GM19452 (cell line): ENCODE measurements at regions not wholly inside any gene's neighbourhood (a gene's known extent, or its start where the extent isn't known, plus 50 kb on each side); places are given as distances from the start of the nearest gene placed in this dataset.
"Not testable (repeated sequence)": the region's sequence is repeated elsewhere in the genome, so short reads cannot be mapped to it uniquely, and the experiment has no call there.

Experiments used
- ATAC-seq: cut with Tn5 transposase; IDR thresholded peaks from one replicate; pipeline ENCODE4 v1.9.1; 2021; ENCODE audit not compliant: unreplicated experiment

DNA sequence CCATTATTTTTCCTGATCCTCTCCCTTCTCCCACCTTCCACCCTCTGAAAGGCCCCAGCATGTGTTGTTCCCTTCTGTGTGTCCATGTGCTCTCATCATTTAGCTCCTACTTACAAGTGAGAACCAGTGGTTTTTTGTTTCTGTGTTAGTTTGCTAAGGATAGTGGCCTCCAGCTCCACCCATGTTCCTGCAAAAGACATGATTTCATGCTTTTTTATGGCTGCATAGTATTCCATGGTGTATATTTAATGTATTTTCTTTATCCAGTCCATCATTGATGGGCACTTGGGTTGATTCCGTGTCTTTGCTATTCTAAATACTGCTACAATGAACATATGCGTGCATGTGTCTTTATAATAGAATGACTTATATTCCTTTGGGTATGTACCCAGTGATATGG, 89.4 kb upstream of the C1orf174 start:
- no peak for ATAC-seq

DNA sequence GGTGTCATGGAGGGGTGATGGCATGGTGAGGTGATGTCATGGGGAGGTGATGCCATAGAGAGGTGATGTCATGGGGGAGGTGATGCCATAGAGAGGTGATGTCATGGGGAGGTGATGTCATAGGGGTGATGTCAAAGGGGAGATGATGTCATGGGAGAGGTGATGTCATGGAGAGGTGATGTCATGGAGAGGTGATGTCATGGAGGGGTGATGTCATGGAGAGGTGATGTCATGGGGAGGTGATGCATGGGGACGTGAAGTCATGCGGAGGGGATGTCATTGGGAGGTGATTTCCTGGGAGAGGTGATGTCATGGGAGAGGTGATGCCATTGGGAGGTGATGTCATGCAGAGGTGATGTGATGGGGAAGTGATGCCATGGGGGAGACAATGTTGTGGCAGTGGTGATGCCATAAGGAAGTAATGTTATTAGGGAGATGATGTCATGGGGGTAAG, 92.1 kb upstream of the C1orf174 start:
- ATAC-seq = no peak

DNA sequence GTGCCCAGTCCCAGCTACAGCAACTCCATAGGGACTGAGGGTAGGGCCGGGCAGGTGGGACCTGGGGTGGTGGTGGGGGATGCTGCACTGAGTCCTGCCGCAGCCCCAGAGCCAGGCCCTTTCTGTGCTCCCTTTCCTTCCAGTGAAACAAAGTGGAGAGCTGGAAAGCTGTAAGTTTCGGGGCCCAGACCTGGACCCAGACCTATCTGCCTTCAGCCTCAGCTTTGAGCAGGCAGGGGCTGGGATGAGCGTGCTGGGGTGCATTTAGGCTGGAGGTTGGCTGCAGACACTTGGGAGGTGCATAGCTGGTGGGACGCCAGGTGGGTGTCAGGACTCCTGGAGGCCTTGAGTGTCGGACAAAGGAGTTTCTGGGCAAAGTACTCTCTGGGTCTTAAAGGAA, 92.7 kb upstream of the C1orf174 start:
- no peak for ATAC-seq

DNA sequence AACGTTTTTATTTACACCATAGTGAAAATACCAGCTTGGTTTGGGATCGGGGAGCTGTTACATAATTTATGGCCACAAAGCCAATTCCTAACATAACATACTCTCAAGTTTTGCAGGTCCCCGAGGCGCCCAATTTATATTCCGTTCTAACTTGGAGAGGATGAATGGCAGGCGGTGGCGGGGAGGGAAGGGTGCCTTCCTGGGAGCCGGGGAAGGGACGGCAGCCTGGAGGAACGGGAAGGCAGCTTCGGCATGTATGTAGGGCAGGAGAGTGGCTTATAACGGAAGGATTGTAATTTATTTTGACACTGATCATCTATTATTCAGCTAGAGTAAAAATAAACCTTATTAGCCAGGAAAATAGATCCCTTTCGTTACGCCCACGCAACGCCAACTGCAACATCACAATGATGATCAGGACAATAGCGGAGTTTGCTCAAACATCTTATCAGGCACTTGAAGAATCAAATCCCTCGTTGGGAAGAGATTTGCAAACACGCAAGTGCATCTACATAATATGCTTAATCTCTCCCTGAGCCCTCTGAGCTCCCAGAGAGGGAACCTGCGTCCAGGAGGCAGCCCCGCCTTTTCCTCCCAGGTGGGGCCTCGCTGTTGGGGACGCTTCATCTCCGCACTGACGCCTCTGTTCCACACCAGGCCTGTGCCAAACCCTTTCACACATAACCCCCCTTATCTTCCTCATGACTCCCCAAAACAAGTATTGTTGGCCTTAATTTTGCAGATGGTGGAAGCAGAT, 93.7 kb upstream of the C1orf174 start:
- no peak for ATAC-seq

DNA sequence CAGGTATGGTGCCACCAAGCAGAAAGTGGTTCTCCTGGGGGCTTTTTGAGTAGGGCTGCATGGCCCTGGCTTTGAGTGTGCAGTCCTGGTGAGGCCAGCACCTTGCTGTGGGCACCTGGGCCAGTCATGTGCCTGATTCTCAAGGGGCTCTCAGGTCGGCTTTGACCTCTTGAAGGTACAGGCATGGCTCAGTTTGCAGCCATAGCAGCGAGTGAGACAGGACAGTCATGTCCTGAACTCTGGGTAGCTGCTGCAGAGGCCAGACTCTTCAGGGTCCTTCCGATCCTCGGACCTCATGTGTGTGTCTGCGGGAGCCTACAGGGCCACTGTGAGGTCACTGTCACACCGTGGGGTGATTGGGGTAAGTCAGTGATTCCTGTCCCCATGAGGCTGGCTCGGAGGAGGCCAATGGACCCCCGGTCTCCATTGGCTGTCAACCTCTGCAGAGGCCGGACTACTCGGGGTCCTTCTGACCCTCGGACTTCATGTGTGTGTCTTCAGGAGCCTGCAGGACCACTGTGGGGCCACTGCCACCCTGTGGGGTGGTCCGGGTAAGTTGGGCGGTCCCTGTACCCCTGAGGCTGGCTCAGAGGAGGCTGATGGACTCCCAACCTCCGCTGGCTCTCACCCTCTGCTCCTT, 95.2 kb upstream of the C1orf174 start:
- no peak for ATAC-seq

DNA sequence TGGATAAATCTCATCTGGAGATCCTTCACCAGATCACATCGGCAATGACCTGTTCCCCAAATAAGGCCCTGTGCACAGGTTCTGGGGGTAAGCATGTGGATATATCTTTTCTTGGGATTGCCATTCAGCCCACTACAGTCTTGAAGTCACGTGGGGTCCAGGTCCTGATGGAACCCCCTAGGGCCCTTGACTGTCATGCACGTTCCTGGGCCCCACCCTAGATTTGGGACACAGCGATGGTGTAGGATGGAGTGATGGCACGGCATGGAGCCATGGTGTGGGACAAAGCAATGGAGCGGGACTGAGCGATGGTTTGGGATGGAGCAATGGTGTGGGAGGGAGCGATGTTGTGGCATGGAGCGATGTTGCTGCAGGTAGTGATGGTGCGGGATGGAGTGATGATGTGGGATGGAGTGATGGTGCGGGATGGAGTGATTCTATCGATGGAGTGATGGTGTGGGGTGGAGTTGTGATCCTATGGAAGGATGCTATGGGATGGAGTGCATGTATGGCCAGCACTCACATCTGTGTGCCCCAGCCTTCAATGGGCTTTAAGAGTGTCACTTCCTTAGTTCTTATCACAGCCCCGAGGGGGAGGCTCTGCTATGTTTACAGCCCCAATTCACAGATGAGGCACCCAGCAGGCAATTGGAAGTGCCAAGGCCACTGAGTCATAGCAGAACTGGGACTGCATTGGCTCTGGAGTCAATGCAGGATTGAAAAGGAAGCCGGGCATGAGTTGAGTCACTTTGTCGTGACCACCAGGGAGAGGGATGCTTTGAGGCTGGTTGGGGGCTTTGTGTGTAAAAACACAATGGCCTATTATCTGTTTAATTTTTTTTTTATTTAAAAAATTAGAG, 97.0 kb upstream of the C1orf174 start:
- ATAC-seq = no peak

DNA sequence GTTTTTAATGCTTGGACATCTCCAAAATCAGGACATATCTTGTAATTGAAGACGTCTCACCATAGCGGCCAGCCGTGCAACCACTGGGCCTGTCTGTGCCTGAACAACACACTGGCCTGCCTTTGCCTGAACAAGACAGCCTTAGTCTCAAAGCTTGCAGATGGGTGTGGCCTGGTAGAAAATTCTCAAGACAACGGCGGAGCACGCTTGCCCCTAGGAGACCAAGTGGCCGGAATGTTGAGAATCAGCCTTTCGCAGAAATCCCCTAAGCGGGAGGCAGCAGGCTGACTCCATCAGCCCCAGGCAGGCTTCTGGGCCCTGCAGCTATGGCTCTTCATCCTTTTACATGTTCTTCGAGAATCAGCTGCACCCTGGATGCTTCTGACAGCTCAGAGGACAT, 98.0 kb upstream of the C1orf174 start:
- no peak for ATAC-seq

DNA sequence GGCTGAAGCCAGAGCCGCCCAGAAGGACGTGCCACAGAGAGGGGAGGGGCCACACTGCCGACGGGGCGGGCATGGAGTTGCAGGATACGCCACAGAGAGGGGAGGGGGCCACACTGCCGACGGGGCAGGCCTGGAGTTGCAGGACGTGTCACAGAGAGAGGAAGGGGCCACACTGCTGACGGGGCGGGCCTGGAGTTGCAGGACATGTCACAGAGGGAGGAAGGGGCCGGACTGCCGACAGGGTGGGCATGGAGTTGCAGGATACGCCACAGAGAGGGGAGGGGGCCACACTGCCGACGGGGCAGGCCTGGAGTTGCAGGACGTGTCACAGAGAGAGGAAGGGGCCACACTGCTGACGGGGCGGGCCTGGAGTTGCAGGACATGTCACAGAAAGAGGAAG, 99.4 kb upstream of the C1orf174 start:
- not testable (repeated sequence) for ATAC-seq

DNA sequence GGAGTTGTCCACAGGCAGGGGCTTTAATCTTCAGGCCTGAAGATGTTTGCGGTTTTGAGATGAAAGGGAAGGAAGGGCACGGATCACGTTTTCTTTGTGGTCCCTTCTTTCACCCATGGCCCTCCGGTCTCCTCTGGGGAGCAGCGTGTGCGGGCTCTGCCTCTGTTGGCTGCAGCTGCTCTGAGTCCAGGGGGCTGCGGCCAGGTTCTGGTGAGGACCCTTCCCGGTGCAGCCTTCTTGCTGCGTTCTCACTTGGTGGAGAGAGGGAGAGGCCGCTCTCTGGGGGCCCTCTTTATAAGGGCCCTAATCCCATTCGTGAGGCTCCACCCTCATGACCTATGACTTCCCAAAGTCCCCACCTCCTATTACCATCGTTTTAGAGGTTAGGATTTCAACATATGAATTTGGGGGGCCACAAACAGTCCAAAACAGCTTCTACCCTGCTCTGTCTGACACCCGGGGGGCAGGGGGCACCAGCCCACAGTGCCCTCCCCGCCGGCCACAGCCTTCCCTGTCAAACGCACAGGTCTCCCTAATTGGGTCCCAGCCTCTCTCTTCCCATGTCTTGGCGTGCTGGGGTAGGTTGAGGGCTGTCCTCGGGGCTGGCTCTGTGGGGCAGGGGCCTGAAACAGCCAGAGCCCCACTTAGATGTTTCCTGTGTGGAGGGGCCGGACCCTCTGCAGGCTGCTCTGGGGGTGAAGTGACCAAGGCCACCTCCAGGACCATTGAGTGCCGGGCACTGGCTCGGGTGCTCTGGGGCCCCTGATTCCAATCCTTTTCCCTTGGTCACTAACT, 100.1 kb upstream of the C1orf174 start:
- no peak for ATAC-seq

DNA sequence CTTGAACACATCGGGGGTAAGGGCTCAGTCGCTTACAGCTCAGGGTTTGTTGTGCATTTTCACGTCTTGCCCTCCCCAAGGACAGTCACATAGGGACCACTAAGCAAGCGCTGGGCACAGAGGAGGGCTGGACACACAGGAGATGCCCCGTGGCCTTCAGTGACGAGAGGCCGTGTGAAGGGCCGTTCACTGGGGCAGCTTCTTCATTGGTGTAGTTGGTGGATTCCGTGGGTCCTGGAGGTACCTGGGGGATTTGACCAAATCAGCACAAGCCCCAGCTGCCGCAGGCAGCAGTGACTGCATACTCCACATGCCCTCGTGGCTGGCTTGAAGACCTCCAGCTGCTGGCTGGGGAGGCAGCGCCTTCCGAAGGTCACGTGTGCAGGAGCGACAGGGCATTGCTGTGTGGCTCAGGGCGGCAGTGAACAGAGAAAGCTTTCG, 100.8 kb upstream of the C1orf174 start:
- no peak for ATAC-seq

DNA sequence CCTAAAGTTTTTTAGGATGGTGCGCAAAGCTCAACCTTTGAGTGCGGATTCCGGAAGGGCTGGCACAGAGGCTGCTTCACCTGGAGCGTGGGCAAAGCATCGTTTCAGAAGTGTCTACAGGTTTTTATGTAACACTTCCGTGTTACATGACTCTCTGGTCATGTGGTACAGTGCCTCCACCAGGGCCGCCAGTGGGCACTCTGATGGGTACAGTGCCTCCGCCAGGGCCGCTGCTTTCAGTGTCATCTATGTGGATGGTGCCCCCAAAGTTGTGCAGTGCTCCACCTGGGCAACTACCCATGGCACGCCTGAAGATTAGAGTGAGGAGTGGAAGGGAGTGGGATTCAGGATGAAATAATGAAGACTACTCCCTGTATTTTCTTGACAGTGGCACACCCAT, 101.4 kb upstream of the C1orf174 start:
- ATAC-seq = no peak

DNA sequence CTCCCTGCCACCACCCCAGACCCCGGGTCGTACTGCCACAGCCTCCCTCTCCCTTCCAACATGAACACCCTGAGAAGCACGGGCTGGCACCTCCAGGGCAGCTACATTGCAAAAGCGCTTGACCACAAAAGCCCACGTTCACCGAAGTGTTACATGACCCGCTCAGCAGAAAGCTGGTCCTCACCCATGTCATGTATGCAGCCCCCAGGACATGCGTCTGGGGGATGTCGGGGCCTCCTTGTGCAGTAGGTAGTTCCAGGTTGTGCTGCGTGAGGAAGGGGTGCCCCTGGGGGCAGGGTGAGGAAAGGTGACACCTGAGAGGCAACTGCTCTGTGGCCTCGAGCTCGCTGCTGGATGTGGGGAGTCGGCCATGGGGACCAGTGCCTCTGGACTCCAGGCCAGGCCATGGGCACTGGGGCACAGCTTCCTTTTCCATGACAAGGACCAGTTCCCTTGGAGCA, 102.0 kb upstream of the C1orf174 start:
- no peak for ATAC-seq

DNA sequence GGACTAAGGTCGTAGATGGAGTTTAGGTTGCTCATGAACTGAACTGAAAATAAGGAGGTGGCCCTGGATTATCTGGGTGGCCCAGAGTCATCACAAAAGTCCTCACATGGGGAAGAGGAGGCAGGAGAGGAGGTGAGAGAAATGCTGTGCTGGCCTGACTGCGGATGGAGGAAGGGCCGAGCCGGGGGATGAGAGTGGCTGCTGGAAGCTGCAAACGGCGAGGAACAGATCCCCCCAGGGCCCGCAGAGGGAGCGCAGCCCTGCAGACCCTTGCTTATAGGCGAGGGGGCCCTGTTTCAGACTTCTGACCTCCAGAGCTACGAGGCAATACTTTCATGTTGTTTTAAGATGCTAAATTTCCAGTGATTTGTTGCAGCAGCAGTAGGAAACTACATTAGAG, 102.7 kb upstream of the C1orf174 start:
- no peak for ATAC-seq

DNA sequence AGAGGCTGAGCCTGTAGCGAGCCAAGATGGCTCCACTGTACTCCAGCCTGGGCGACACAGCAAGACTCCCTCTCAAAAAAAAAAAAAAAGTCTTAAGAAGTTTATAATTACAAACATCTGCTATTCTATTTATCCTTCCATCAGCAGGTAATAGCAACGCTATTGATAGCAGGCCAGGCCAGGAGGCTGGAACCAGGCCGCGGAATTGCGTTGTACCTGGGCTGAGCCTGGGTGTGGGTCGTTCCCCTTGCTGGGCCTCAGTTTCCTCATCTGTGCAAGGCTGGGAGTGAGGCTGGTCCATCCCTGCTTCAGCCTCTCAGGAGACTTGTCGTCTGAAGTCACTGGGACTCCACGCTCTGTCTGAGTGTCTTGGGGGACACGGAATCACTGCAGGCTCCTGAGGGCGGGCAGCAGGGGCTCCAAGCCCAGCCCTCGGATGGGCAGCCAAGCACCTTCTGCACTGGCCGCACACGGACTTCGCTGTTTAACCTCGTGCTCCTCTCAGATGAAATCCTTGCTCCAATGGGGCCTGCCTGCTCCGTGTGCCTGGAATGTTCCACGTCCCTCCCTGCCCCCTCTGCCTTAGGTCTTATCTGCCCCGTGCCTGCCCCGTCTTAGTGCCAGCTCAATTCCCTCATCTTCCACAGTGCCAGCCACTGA, 103.9 kb upstream of the C1orf174 start:
- no peak for ATAC-seq

DNA sequence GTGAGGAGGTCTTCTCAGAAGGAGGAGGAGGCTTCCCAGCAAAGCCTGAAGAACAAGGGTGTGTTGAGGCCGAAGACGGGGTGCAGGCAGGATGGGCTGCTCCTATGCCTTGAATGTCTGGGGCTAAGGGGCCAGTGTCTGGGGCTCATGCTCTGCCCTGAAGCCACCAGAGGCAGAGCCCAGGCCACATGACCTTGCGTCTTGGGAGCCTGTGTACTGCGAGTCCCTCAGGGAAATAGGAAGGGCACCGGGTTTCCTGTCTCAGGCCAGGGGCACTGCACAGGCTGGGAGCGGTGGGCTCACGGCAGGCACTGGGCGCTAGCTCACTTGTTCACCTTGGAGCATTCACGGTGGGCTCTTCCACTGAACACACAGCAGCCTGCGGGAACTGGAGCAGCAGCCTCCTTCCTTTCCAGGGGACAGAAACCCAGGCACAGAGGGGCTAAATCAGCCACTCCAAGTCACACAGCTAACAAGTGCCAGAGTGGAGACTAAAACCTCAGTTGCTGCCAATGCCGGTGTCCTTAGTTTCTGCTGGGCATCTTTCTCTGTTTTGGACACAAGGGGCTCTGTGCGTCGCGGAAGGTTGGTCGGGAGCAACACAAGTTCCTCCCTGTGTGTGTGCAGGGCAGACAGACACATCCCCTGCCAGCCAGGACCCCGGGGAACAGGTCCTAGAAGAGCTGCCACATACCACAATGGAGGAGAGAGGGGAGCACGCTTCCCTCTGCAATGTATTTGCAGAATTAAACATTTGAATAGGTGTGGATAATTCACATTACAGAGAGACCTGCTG, 104.8 kb upstream of the C1orf174 start:
- ATAC-seq = no peak

DNA sequence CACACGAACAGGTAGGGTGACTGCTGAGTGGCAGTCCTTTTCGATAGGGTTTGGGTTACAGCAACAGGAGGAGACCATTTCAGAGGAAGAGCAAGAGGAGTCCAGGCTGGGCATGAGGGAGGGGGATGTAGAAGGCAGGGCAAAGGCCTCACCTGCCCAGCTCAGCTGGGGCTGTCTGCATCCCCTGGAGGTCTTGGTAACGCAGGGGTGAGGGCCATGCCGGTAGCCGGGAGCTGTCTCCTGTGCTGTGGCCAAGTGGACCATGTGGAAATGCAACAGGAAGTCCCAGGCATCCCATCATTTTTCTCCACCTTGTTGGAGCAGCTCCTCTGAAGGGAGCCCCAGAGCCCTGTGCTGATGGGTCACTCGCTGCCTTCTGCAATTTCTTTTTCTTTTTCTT, 105.4 kb upstream of the C1orf174 start:
- ATAC-seq = no peak

DNA sequence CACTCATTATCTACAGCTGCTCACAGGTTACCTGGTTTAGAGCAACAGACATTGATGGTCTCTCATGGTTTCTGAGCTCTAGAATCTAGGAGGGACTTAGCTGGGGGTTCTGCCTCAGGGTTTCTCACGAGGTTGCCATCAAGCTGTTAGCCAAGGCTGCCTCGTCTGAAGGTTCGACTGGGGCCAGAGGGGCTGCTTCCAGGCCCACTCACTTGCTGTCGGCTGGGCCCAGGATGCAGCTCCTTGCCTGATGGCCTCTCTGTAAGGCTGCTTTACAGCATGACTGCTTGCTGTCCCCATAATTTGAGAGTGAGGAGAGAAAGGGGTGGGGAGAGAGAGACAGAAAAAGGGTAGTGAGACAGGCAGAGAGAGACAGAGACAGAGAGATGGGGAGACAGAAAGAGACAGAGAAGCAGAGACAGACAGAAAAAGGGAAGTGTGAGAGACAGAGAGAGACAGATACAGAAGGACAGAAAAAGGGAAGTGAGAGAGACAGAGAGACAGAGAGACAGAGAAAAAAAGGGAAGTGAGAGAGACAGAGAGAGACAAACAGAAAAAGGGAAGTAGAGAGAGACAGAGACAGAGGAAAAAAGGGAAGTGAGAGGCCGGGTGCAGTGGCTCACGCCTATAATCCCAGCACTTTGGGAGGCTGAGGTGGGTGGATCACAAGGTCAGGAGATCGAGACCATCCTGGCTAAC, 106.8 kb upstream of the C1orf174 start:
- no peak for ATAC-seq

DNA sequence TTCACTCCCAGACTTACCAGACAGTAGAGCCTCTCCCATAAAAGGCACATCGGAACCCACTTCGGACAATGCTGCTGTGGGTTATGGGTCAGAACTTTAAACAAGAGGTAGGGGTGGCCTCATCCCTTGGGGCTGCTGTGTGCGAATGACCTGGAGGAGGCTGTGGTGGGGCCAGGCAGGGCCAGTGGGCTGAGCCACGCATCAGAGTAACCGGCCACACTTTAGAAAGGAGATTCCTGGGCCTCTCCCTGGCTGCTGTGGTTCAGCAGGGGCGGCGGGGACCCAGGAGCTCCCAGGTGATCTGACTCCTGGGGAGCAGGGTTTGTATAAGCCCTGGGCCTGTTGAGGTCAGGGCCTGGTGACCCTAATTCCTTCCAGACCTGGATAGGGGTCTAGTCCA, 110.2 kb upstream of the C1orf174 start:
- no peak for ATAC-seq
